HEK293 (cell line): ENCODE measurements at regions not wholly inside any gene's neighbourhood (a gene's known extent, or its start where the extent isn't known, plus 50 kb on each side); places are given as distances from the start of the nearest gene placed in this dataset.

Experiments used
- CTCF ChIP-seq: fragments of 450-650 bp; formaldehyde crosslinking; IDR thresholded peaks from 2 replicates; pipeline ENCODE4 v1.5.1; 2016; ENCODE audit warnings: missing biosample characterization, missing genetic modification characterization
- ZNF148 ChIP-seq: fragments of 450-650 bp; formaldehyde crosslinking; IDR thresholded peaks from 2 replicates; pipeline ENCODE4 v1.5.0; 2017; ENCODE audit warnings: missing biosample characterization, missing genetic modification characterization, borderline replicate concordance
- ZNF623 ChIP-seq: fragments of 450-650 bp; formaldehyde crosslinking; IDR thresholded peaks from 2 replicates; pipeline ENCODE4 v1.5.1; 2016; ENCODE audit warnings: missing biosample characterization, missing genetic modification characterization

- TF ChIP-seq CTCF (no peak), ZNF623 (tag by site-specific recombination) (no peak), ZNF148 (no peak)
Observed at GRCh38 chr22:22433770-22434169, 74.8 kb downstream of the ZNF280B start.
